ENCODE measurements at regions not wholly inside any gene's neighbourhood (a gene's known extent, or its start where the extent isn't known, plus 50 kb on each side); places are given as distances from the start of the nearest gene placed in this dataset.

GRCh38 chr7:46173476-46174195 lies 252.6 kb upstream of the IGFBP3 start:
- no peaks in the 10 kb centered on the region for H3K27me3 ChIP-seq
- TF ChIP-seq Cebpa-rat (IDR thresholded peaks at IDR 0.05), result no peak
- H3K27ac ChIP-seq, result no peak overlapping the region
- H3K9ac ChIP-seq, result no peak overlapping the region
- H3K4me1 ChIP-seq, result peaks cover 0 to 11% (median 8%) of the 10 kb centered on the region in 10 experiments; a peak in 13 of 20 replicates
- 0 out of 22 replicates have a peak, but pooled peaks cover 0 to 4% (median 0%) of the 10 kb centered on the region in 11 experiments for H3K9me3 ChIP-seq (replicated peaks in 1 of 11)
- H3K36me3 ChIP-seq, result no peaks in the 10 kb centered on the region
- H4K20me1 ChIP-seq, result no peaks in the 10 kb centered on the region
- no peak overlapping the region for H3K4me3 ChIP-seq
- no peak overlapping the region for H3K4me2 ChIP-seq

- Histone ChIP-seq H3K4me2 (no peak overlapping the region), H3K27me3 (no peaks in the 10 kb centered on the region), H3K9ac (no peak overlapping the region), H3K4me1 (peaks cover 0 to 11% (median 8%) of the 10 kb centered on the region in 10 experiments; a peak in 13 of 20 replicates), H3K4me3 (no peak overlapping the region), H3K27ac (no peak overlapping the region), H3K36me3 (no peaks in the 10 kb centered on the region), H3K9me3 (replicated peaks in 1 of 11) (peaks cover 0 to 7% (median 4%) of the 10 kb centered on the region in 11 experiments; a peak in 9 of 22 replicates), H4K20me1 (no peaks in the 10 kb centered on the region)
- TF ChIP-seq Cebpa-rat (IDR thresholded peaks at IDR 0.05), result no peak
These were observed 249.7 kb upstream of the IGFBP3 start for GRCh38 chr7:46170792-46171191.

GRCh38 chr7:46170021-46170420 lies 248.9 kb upstream of the IGFBP3 start:
- no peak overlapping the region for H3K4me2 ChIP-seq
- no peak for TF ChIP-seq Cebpa-rat (IDR thresholded peaks at IDR 0.05)

GRCh38 chr7:46169384-46169755 lies 248.3 kb upstream of the IGFBP3 start:
- H3K27me3 ChIP-seq, result no peaks in the 10 kb centered on the region
- H3K9ac ChIP-seq, result no peak overlapping the region
- no peaks in the 10 kb centered on the region for H3K4me1 ChIP-seq
- no peak overlapping the region for H3K4me2 ChIP-seq
- H4K20me1 ChIP-seq, result no peaks in the 10 kb centered on the region
- H3K27ac ChIP-seq, result no peak overlapping the region
- no peak for TF ChIP-seq Cebpa-rat (IDR thresholded peaks at IDR 0.05)
- H3K9me3 ChIP-seq (replicated peaks in 1 of 11), result peaks cover 0 to 12% (median 7%) of the 10 kb centered on the region in 11 experiments; a peak in 9 of 22 replicates
- no peak overlapping the region for H3K4me3 ChIP-seq
- H3K36me3 ChIP-seq, result no peaks in the 10 kb centered on the region

More at GRCh38 chr7:46170021-46170420, 248.9 kb upstream of the IGFBP3 start:
- Histone ChIP-seq H3K4me1 (peaks cover 0 to 4% (median 1%) of the 10 kb centered on the region in 10 experiments; a peak in 9 of 20 replicates), H3K36me3 (no peaks in the 10 kb centered on the region), H3K9ac (no peak overlapping the region), H3K27ac (no peak overlapping the region), H3K27me3 (no peaks in the 10 kb centered on the region), H4K20me1 (no peaks in the 10 kb centered on the region), H3K9me3 (replicated peaks in 1 of 11) (peaks cover 0 to 12% (median 7%) of the 10 kb centered on the region in 11 experiments; a peak in 9 of 22 replicates), H3K4me3 (no peak overlapping the region)

- no peak for TF ChIP-seq Cebpa-rat (IDR thresholded peaks at IDR 0.05)
- H3K9me3 ChIP-seq (replicated peaks in 1 of 11), result peaks cover 0 to 12% (median 7%) of the 10 kb centered on the region in 11 experiments; a peak in 9 of 22 replicates
- H3K27ac ChIP-seq, result no peak overlapping the region
- H3K27me3 ChIP-seq, result no peaks in the 10 kb centered on the region
- no peak overlapping the region for H3K9ac ChIP-seq
- no peaks in the 10 kb centered on the region for H4K20me1 ChIP-seq
- no peaks in the 10 kb centered on the region for H3K4me1 ChIP-seq
- no peak overlapping the region for H3K4me2 ChIP-seq
- H3K4me3 ChIP-seq, result no peak overlapping the region
- H3K36me3 ChIP-seq, result no peaks in the 10 kb centered on the region
These were observed 247.8 kb upstream of the IGFBP3 start for GRCh38 chr7:46168671-46169383.

GRCh38 chr7:46168231-46168630 lies 247.2 kb upstream of the IGFBP3 start:
- no peak overlapping the region for H3K4me2 ChIP-seq
- H3K36me3 ChIP-seq, result no peaks in the 10 kb centered on the region
- TF ChIP-seq Cebpa-rat (IDR thresholded peaks at IDR 0.05), result no peak
- H3K27ac ChIP-seq, result no peak overlapping the region
- no peak overlapping the region for H3K9ac ChIP-seq
- no peaks in the 10 kb centered on the region for H3K27me3 ChIP-seq
- peaks cover 0 to 12% (median 7%) of the 10 kb centered on the region in 11 experiments; a peak in 9 of 22 replicates for H3K9me3 ChIP-seq (replicated peaks in 1 of 11)
- H3K4me1 ChIP-seq, result no peaks in the 10 kb centered on the region
- H4K20me1 ChIP-seq, result no peaks in the 10 kb centered on the region
- no peak overlapping the region for H3K4me3 ChIP-seq

- no peak overlapping the region for H3K27ac ChIP-seq
- no peaks in the 10 kb centered on the region for H3K36me3 ChIP-seq
- H3K9me3 ChIP-seq (replicated peaks in 1 of 11), result peaks cover 0 to 12% (median 7%) of the 10 kb centered on the region in 11 experiments; a peak in 9 of 22 replicates
- no peaks in the 10 kb centered on the region; a peak in 1 of 22 replicates for H4K20me1 ChIP-seq
- TF ChIP-seq Cebpa-rat (IDR thresholded peaks at IDR 0.05), result no peak
- no peaks in the 10 kb centered on the region for H3K27me3 ChIP-seq
- H3K4me1 ChIP-seq, result no peaks in the 10 kb centered on the region
- no peak overlapping the region for H3K4me2 ChIP-seq
- no peak overlapping the region for H3K4me3 ChIP-seq
- no peak overlapping the region for H3K9ac ChIP-seq
These were observed 244.2 kb upstream of the IGFBP3 start for GRCh38 chr7:46165276-46165675.

- Histone ChIP-seq H3K27me3 (no peaks in the 10 kb centered on the region), H3K9me3 (replicated peaks in 1 of 11) (peaks cover 0 to 12% (median 7%) of the 10 kb centered on the region in 11 experiments; a peak in 9 of 22 replicates), H3K27ac (no peak overlapping the region), H3K4me1 (peaks cover 0 to 3% (median under 1%) of the 10 kb centered on the region in 10 experiments; a peak in 7 of 20 replicates), H3K4me3 (no peak overlapping the region), H4K20me1 (no peaks in the 10 kb centered on the region; a peak in 1 of 22 replicates), H3K4me2 (no peak overlapping the region), H3K9ac (no peak overlapping the region), H3K36me3 (no peaks in the 10 kb centered on the region)
- no peak for TF ChIP-seq Cebpa-rat (IDR thresholded peaks at IDR 0.05)
These were observed 243.6 kb upstream of the IGFBP3 start for GRCh38 chr7:46164629-46165028.

- Histone ChIP-seq H3K9me3 (replicated peaks in 1 of 11) (peaks cover 0 to 12% (median 7%) of the 10 kb centered on the region in 11 experiments; a peak in 9 of 22 replicates), H4K20me1 (no peaks in the 10 kb centered on the region; a peak in 1 of 22 replicates), H3K4me2 (no peak overlapping the region), H3K36me3 (no peaks in the 10 kb centered on the region), H3K27ac (no peak overlapping the region), H3K4me3 (no peak overlapping the region), H3K9ac (no peak overlapping the region), H3K4me1 (peaks cover 0 to 7% (median 3%) of the 10 kb centered on the region in 10 experiments; a peak in 7 of 20 replicates), H3K27me3 (no peaks in the 10 kb centered on the region)
- no peak for TF ChIP-seq Cebpa-rat (IDR thresholded peaks at IDR 0.05)
These were observed 242.2 kb upstream of the IGFBP3 start for GRCh38 chr7:46163246-46163645.
